HG03108 (cell line): ENCODE measurements at regions not wholly inside any gene's neighbourhood (a gene's known extent, or its start where the extent isn't known, plus 50 kb on each side); places are given as distances from the start of the nearest gene placed in this dataset.
"Not testable (repeated sequence)": the region's sequence is repeated elsewhere in the genome, so short reads cannot be mapped to it uniquely, and the experiment has no call there.

ENCODE experiments used
- ATAC-seq: cut with Tn5 transposase; IDR thresholded peaks from one replicate; pipeline ENCODE4 v1.9.1; 2021; ENCODE audit warnings: moderate library complexity; ENCODE audit not compliant: unreplicated experiment

DNA sequence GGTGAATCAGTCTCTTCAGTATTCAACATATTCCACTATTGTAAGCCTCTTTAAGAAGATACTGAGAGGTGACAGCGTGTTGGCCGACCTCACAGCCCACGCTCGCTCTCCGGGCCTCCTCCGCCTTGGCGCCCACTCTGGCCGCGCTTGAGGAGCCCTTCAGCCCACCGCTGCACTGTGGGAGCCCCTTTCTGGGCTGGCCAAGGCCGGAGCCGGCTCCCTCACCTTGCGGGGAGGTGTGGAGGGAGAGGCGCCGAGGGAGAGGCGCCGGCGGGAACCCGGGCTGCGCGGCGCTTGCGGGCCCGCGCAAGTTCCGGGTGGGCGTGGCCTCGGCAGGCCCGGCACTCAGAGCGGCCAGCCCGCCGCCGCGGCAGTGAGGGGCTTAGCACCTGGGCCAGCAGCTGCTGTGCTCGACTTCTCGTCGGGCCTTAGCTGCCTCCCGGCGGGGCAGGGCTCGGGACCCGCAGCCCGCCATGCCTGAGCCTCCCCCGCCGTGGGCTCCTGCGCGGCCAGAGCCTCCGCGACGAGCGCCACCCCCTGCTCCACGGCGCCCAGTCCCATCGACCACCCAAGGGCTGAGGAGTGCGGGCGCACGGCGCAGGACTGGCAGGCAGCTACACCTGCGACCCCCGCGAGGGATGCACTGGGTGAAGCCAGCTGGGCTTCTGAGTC lies 306.4 kb downstream of the SEMA3D start:
- ATAC-seq = not testable (repeated sequence)

DNA sequence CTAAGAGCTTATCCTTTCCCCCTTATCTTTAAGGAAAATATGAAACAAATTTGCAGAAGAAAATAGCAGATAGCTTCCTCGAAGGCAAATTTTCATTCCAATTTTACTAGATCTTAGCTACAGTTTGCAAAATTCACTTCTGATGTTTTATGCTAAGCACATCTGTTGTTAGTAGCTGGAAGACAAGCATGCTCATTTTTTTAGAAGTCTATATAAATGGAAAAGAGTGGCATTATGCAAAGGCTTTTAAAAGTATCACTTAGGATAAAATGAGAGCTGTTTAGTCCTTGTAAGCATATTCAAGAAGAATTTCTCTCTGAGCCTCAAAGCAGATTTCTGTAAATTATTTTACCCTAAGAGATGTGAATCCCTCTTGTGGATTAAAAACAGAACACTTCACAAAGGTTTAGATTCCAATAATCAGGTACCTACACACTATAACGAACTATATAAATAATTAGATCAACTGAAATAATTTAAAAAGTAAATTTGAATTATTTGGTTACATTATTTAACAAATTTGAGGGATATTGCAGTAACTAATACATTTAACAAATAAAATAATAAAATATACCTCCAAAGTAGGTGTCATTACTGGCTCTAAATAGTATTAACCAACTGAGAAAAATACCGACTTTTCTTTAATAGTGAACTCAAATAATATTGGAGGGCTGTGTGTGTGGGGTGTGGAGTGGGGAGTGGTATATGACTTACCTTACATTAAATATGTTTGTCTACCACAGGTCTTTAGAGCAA lies 307.1 kb downstream of the SEMA3D start:
- no peak for ATAC-seq

- no peak for ATAC-seq
Observed at GRCh38 chr7:84877943-84878570, 308.8 kb downstream of the SEMA3D start.

- no peak for ATAC-seq
Observed at GRCh38 chr7:84876061-84876821, 310.6 kb downstream of the SEMA3D start.

- ATAC-seq = no peak
Observed at GRCh38 chr7:84865560-84865959, 321.3 kb downstream of the SEMA3D start.

DNA sequence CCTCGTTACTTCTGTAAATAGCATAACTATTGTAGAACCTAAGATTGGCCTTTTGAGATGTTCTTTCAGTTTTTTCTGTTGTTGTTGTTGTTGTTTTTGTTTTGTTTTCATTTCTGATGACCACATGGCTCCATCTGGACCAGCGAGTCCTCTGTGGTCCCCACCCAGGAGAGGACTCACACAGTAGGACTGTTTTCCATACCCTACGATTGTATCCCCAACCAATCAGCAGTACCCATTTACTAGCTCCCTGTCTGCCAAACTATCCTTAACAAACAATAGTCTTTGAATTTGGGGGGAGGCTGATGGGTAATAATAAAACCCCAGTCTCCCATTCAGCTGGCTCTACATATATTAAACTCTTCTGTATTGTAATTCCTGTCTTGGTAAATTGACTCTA lies 329.5 kb downstream of the SEMA3D start:
- no peak for ATAC-seq

- no peak for ATAC-seq
Observed at GRCh38 chr7:84855758-84856157, 331.1 kb downstream of the SEMA3D start.

DNA sequence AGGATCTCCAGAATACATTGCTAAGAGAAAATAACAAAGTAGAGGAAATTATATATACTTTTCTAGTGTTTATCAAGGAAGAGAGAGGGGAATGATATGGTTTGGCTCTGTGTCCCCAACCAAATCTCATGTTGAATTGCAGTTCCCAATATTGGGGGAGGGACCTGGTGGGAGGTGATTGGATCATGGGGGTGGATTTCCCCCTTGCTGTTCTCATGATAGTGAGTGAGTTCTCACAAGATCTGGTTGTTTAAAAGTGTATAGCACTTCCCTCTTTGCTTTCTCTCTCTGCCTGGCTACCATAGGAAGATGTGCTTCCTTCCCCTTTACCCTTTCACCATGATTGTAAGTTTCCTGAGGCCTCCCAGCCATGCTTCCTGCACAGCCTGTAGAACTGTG lies 337.9 kb downstream of the SEMA3D start:
- not testable (repeated sequence) for ATAC-seq

GRCh38 chr7:84848219-84848973 lies 338.5 kb downstream of the SEMA3D start:
- ATAC-seq = no peak

GRCh38 chr7:84847790-84848189 lies 339.1 kb downstream of the SEMA3D start:
- ATAC-seq = no peak

DNA sequence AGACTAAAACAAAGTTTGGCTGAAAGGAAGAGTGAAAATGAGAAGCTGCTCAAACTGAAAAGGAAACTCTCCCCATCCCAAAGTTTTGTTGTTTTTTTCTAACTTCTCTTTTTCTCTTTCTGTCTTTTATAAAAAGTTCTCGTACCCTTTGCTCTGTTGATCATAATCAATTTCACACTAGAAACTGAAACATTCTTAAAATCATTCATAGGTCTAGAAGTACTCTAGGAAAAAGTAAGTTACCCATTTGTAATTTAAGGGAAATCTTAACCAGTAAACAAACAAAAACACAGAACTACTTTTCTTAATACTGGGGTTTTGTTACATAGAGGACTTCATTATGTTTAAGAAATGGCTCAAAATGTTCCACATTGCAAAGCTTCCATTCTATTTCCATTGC lies 339.8 kb downstream of the SEMA3D start:
- no peak for ATAC-seq

GRCh38 chr7:84845971-84846370 lies 340.9 kb downstream of the SEMA3D start:
- no peak for ATAC-seq

- no peak for ATAC-seq
Observed at GRCh38 chr7:84844771-84845170, 342.1 kb downstream of the SEMA3D start.

GRCh38 chr7:84841809-84842208 lies 345.0 kb downstream of the SEMA3D start:
- no peak for ATAC-seq

DNA sequence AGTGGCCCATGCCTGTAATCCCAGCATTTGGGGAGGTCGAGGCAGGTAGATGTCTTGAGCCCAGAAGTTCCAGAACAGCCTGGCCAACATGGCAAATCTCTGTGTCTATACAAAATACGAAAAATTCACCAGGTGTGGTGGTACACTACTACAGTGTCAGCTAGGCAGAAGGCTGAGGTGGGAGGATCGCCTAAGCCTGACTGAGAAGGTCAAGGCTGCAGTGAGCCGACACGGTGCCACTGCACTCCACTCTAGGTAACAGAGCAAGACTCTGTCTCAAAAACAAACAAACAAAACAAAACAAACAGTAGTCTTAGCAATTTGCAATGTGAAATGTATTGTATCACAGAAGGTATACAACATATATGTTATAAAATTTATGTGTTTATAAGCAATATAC lies 348.0 kb downstream of the SEMA3D start:
- no peak for ATAC-seq

DNA sequence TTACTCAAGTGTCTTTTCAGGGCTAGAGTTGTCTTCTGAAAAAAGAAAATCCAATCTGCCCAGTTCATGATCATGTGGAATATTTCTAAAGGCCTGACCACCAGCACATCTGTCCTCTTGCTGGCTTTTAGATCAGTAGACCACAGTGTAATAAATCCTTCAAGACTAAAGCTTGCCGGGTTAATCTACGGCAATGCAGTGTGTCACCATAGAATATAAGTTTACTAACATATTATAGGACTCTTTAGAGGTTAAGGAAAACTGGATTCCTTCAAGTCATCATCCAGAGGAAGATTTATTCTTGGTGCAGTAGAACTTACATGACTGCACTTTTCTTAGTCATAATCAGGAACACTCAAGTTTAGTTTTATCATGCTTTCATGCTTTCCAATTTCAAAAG lies 349.5 kb downstream of the SEMA3D start:
- ATAC-seq = no peak

DNA sequence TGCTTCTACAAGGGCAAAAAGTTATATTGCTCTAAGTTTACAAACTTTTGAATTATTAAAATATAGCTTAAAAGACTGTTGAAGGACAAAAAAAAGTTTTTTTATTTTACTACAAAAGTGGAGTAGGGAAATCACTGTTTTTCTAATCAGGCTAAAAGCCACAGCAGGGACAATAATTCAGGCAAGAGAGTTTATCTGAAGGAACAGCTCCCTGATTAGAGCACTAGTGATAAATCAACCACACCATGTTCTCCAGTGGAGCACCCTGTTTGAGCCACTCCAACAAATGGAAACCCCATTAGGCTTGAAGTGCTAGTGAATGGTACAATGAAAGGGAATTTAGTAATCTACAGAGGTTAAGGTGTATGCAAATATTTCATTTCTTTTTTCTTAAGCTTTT lies 357.1 kb downstream of the SEMA3D start:
- ATAC-seq = no peak

GRCh38 chr7:84824057-84824651 lies 362.7 kb downstream of the SEMA3D start:
- ATAC-seq = no peak

DNA sequence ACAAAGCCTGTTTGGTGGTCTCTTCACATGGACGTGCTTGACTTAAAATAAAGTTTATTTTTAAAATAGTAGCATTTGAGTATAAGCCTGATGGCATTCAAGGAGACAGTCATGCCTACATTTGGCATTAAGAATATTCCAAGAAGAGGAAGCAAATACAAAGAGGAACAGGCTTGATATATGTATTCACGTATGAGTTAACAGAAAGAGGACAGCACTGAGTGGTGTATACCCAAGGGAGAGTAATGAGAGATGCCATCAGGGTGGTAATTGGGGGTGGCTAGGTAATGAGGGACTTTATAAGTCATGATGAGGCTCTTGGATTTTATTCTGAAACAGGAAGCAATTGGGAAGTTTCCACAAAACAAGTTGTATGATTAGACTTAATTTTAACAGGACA lies 363.3 kb downstream of the SEMA3D start:
- no peak for ATAC-seq

GRCh38 chr7:84822941-84823510 lies 363.8 kb downstream of the SEMA3D start:
- ATAC-seq = no peak
